Cardiac muscle cell (in vitro differentiated cells and primary cell): ENCODE measurements at regions not wholly inside any gene's neighbourhood (a gene's known extent, or its start where the extent isn't known, plus 50 kb on each side); places are given as distances from the start of the nearest gene placed in this dataset.

Experiments used
- DNase-seq, 2 donors: peaks; one replicate each; pipeline versions ENCODE4 v3.0.0 to v3.0.0-alpha.2; 2010 to 2017; ENCODE audit warnings: low read depth in 1 of 2, low spot score in 1 of 2
- H3K27ac ChIP-seq: fragments of 200-600 bp; sonication (generic); 2 replicates; pipeline ENCODE4 v1.5.1; 2016
- H3K27me3 ChIP-seq: fragments of 200-600 bp; sonication (generic); 2 replicates; pipeline ENCODE4 v1.6.0; 2016; ENCODE audit warnings: control low read depth
- H3K36me3 ChIP-seq: fragments of 200-600 bp; sonication (generic); 2 replicates; pipeline ENCODE4 v1.5.1; 2016; ENCODE audit warnings: control low read depth
- H3K4me1 ChIP-seq: fragments of 200-600 bp; sonication (generic); 2 replicates; pipeline ENCODE4 v1.8.1; 2017; ENCODE audit warnings: low read depth, mild to moderate bottlenecking, mixed run types
- H3K4me3 ChIP-seq: fragments of 200-600 bp; sonication (generic); 2 replicates; pipeline ENCODE4 v1.5.1; 2016; ENCODE audit warnings: mild to moderate bottlenecking
- H3K9me3 ChIP-seq: fragments of 200-600 bp; sonication (generic); 2 replicates; pipeline ENCODE4 v1.5.1; 2017; ENCODE audit warnings: low read depth, mild to moderate bottlenecking, control low read depth
- TF ChIP-seq, protein P1 (sequence below): IDR thresholded peaks from 2 replicates; pipeline ENCODE4 v1.5.1; 2012; ENCODE audit warnings: low read depth, mild to moderate bottlenecking, low read length

DNA sequence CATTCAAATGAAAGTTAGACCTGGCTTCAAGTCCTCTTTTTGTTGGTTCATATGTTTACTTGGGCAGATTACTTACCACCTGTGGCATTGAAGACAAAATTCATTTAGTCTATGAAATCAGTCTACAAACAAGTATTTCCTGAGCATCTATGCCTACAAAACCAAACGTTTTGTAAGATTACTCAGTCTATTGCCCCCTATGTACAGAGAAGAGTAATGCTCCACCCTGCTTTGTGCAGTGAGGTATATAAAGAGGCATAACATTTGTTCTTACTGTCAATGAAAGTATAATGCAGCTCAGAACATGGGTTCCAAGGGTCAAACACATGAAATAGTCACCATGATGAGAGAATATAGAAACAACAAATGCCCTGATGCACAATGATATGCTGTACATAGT, 580.7 kb downstream of the KIF4B start:
- Histone ChIP-seq H3K27me3 (no peaks in the 10 kb centered on the region), H3K27ac (no peak overlapping the region), H3K9me3 (no peaks in the 10 kb centered on the region), H3K36me3 (no peaks in the 10 kb centered on the region), H3K4me1 (no peaks in the 10 kb centered on the region), H3K4me3 (no peak overlapping the region)
- no peak for DNase-seq
- TF ChIP-seq, protein P1, sequence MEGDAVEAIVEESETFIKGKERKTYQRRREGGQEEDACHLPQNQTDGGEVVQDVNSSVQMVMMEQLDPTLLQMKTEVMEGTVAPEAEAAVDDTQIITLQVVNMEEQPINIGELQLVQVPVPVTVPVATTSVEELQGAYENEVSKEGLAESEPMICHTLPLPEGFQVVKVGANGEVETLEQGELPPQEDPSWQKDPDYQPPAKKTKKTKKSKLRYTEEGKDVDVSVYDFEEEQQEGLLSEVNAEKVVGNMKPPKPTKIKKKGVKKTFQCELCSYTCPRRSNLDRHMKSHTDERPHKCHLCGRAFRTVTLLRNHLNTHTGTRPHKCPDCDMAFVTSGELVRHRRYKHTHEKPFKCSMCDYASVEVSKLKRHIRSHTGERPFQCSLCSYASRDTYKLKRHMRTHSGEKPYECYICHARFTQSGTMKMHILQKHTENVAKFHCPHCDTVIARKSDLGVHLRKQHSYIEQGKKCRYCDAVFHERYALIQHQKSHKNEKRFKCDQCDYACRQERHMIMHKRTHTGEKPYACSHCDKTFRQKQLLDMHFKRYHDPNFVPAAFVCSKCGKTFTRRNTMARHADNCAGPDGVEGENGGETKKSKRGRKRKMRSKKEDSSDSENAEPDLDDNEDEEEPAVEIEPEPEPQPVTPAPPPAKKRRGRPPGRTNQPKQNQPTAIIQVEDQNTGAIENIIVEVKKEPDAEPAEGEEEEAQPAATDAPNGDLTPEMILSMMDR = no peak

DNA sequence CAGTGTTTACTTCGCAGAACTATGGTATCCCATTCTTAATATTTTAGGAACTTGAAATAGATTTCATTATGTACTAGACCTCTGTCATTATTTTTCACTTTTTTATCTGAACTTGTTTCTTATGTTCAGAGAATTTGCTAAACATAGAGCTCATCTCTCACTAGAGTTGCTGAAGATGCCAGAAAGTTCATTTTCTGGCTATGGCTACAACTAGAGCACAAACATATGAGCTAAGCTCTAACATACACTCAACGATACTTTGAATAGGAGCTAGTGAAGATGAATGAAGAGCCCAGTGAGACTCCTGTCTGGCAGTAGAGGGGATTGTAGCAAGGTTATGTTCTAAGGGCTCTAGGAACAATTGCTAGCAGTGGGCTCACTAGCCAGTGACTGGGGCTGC, 582.2 kb downstream of the KIF4B start:
- no peaks in the 10 kb centered on the region for H3K36me3 ChIP-seq
- no peak for DNase-seq
- H3K9me3 ChIP-seq = no peaks in the 10 kb centered on the region
- H3K4me3 ChIP-seq = no peak overlapping the region
- H3K27ac ChIP-seq = no peak overlapping the region
- H3K27me3 ChIP-seq = no peaks in the 10 kb centered on the region
- H3K4me1 ChIP-seq = no peaks in the 10 kb centered on the region
- TF ChIP-seq, protein P1 = no peak

DNA sequence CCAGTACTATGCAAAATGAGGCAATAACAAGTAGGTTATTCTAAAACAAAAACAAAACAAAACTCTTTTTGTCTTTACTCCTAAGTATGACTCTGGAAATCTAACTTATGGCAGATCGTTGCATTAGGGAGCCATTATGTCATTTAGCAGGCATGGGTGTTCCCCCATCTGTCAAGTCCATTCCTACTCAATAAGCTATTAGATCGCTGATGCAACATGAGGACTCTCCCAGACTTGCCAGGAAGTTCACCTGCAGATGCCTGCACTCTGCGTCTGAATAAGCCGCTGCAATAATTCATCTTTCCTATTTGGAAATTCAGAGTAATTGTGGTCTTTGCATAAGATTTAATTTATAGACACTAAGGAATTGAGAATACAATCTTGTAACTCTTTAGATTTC, 585.0 kb downstream of the KIF4B start:
- Histone ChIP-seq H3K27ac (no peak overlapping the region), H3K4me3 (no peak overlapping the region), H3K27me3 (no peaks in the 10 kb centered on the region), H3K4me1 (no peaks in the 10 kb centered on the region), H3K36me3 (no peaks in the 10 kb centered on the region), H3K9me3 (no peaks in the 10 kb centered on the region)
- no peak for DNase-seq
- TF ChIP-seq, protein P1 = no peak

DNA sequence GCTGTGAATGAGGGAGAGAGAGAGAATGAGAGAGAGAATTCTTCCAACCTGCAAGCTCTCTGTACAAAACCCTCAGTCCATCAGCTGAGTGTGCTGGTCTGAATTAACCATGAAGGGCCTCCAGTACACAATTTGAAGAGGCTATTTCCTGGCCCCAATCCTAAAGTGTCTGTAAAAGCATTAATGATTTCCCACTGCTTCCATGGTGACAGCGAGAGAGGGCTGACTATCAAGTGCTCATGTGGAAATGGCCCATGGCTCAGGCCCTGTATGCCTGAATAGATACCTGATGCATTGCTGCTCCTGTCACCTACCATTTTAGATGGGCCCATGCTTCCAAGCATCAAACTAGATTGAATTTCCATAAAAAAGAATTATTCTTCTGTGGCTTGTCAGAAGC, 592.4 kb downstream of the KIF4B start:
- Histone ChIP-seq H3K4me1 (no peaks in the 10 kb centered on the region), H3K27me3 (no peaks in the 10 kb centered on the region), H3K36me3 (no peaks in the 10 kb centered on the region), H3K9me3 (no peaks in the 10 kb centered on the region), H3K27ac (no peak overlapping the region), H3K4me3 (no peak overlapping the region)
- TF ChIP-seq, protein P1 = no peak
- no peak for DNase-seq

DNA sequence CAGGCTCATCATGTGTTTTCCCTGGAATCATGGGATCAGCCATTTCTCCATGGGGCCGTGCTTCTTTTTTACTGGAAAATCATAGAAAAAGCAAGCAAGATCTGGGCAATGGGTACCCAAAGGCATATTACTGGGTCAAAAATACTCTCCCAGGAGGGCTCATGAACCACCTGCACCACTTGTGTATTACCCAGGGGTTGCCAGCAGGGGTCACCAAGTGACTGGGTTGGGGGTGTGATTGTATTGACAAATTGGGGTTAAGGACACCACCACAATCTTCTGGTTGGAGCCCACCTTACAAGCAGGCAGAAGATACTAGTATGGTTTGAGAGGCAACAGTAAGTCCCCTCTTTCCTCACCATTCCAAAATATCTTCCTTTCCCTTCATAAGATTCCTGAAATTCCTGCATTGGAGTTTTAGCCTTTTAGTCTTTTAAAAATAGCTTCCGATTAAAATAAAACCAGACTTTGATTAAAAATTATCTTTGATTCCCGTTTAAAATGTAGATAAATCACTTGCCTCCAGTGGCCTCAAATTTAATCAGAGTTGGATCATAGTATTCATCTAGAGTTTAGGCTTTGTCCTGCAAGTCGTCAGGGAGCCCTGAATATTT, 603.3 kb downstream of the KIF4B start:
- no peaks in the 10 kb centered on the region for H3K9me3 ChIP-seq
- H3K4me3 ChIP-seq = no peak overlapping the region
- TF ChIP-seq, protein P1 = peak; percentile 33
- no peaks in the 10 kb centered on the region for H3K27me3 ChIP-seq
- peak; percentile 3 to 42 for DNase-seq
- H3K36me3 ChIP-seq = no peaks in the 10 kb centered on the region
- H3K4me1 ChIP-seq = no peaks in the 10 kb centered on the region
- no peak overlapping the region for H3K27ac ChIP-seq
